ENCODE measurements at regions not wholly inside any gene's neighbourhood (a gene's known extent, or its start where the extent isn't known, plus 50 kb on each side); places are given as distances from the start of the nearest gene placed in this dataset.

- TF ChIP-seq CHD7 (IDR thresholded peaks at IDR 0.05; ENCODE audit: insufficient replicate concordance, low read length) = no peak
- TF ChIP-seq RNF2 (IDR thresholded peaks at IDR 0.05; ENCODE audit: borderline replicate concordance, low read depth, low read length, missing control alignments, poor library complexity, severe bottlenecking) = no peak
- no peak for TF ChIP-seq EGR1 (IDR thresholded peaks at IDR 0.05; ENCODE audit: borderline replicate concordance, low read depth, low read length)
- TF ChIP-seq MAX (IDR thresholded peaks at IDR 0.05) = no peak
- TF ChIP-seq POU5F1 (IDR thresholded peaks at IDR 0.05; ENCODE audit: low read depth, low read length) = no peak
- no peak for TF ChIP-seq CTBP2 (IDR thresholded peaks at IDR 0.05; ENCODE audit: borderline replicate concordance, insufficient read depth, insufficient read length, low read length)
- TF ChIP-seq RXRA (IDR thresholded peaks at IDR 0.05; ENCODE audit: insufficient read depth, low read depth, low read length) = no peak
Measured at GRCh38 chr20:12269579-12269978, 351.9 kb downstream of the BTBD3 start (continued).

All from H1 (cell line).